Osteoblast (primary cell): ENCODE measurements at regions not wholly inside any gene's neighbourhood (a gene's known extent, or its start where the extent isn't known, plus 50 kb on each side); places are given as distances from the start of the nearest gene placed in this dataset.

Experiments
- DNase-seq: peaks from one replicate; pipeline ENCODE4 v3.0.0; 2011; ENCODE audit warnings: low spot score, mixed read lengths; ENCODE audit not compliant: insufficient read length; ENCODE audit errors: missing footprints
- H2AFZ ChIP-seq: 2 replicates; pipeline ENCODE4 v1.6.0; 2011; ENCODE audit warnings: mild to moderate bottlenecking, low read length
- H3K27ac ChIP-seq: 2 replicates; pipeline ENCODE4 v1.5.1; 2011; ENCODE audit warnings: mild to moderate bottlenecking, low read depth, low read length, moderate library complexity
- H3K27me3 ChIP-seq: 2 replicates; pipeline ENCODE4 v1.6.0; 2012; ENCODE audit warnings: mild to moderate bottlenecking, control low read depth, inconsistent platforms, low read length, moderate library complexity; ENCODE audit not compliant: insufficient read depth
- H3K36me3 ChIP-seq: 2 replicates; pipeline ENCODE4 v1.5.1; 2011; ENCODE audit warnings: mild to moderate bottlenecking, low read length, control low read depth, moderate library complexity; ENCODE audit not compliant: insufficient read depth
- H3K4me1 ChIP-seq: 2 replicates; pipeline ENCODE4 v1.5.1; 2011; ENCODE audit warnings: mild to moderate bottlenecking, low read length, control low read depth, moderate library complexity; ENCODE audit not compliant: insufficient read depth
- H3K4me2 ChIP-seq: 2 replicates; pipeline ENCODE4 v1.6.0; 2011; ENCODE audit warnings: mild to moderate bottlenecking, low read length; ENCODE audit not compliant: insufficient read depth
- H3K4me3 ChIP-seq: fragments of 200-600 bp; sonication (generic); 3 replicates; pipeline ENCODE4 v1.5.1; 2012; ENCODE audit warnings: mild to moderate bottlenecking, low read length, inconsistent platforms; ENCODE audit not compliant: insufficient read depth
- H3K79me2 ChIP-seq: 2 replicates; pipeline ENCODE4 v1.6.0; 2012; ENCODE audit warnings: mild to moderate bottlenecking, low read length, control low read depth, inconsistent platforms; ENCODE audit not compliant: insufficient read depth
- H3K9me3 ChIP-seq: 2 replicates; pipeline ENCODE4 v1.5.1; 2011; ENCODE audit warnings: low read depth, low read length, control low read depth
- H4K20me1 ChIP-seq: 2 replicates; pipeline ENCODE4 v1.6.0; 2012; ENCODE audit warnings: mild to moderate bottlenecking, low read length, control low read depth; ENCODE audit not compliant: insufficient read depth
- TF ChIP-seq, protein P1 (sequence below): IDR thresholded peaks from 2 replicates; pipeline ENCODE4 v1.5.1; 2011; ENCODE audit warnings: mild to moderate bottlenecking, low read depth, low read length, moderate library complexity; ENCODE audit errors: extremely low read depth

DNA sequence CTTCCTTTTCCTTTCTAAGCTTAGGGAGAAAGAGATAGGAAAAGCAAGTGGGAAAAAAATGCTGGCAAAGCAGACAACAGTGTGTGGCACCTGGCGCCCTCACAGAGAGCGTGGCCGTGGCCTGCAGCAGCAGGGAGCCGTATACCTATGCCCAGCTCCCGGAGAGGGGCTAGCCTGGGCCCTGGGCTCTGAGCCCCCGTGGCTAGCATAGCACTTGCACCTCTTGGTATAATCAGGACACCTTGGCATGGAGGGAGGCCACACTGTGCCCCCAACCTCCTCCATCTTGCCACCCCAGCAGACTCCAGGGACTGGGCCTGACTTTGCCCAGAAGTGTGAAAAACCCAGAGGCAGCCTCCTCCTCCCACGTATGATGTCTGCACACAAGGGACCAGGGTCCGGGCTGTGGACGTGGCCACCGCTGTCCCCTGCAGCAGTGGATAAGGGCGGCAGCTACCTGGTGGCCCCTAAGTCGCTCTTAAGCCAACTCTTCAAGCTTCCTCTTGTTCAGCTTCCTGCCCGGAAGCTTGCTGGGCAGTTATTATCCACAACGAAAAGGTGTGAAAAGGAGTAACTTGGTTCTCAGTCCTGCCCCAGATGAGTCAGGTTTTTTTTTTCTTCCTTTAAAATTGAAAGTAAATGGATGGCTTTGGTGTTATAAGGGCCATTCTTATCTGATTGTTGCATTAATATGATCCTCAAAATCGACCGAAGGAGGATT lies 249.1 kb upstream of the PITRM1 start:
- peaks cover 9% of the 10 kb centered on the region for H3K4me1 ChIP-seq
- H3K4me3 ChIP-seq: no peak overlapping the region
- H3K79me2 ChIP-seq: no peaks in the 10 kb centered on the region
- H3K27ac ChIP-seq: no peak overlapping the region
- DNase-seq: peak; percentile 58
- H3K9me3 ChIP-seq: no peaks in the 10 kb centered on the region
- H3K27me3 ChIP-seq: peaks cover 7% of the 10 kb centered on the region
- no peak overlapping the region for H2AFZ ChIP-seq
- no peaks in the 10 kb centered on the region for H4K20me1 ChIP-seq
- TF ChIP-seq, protein P1, sequence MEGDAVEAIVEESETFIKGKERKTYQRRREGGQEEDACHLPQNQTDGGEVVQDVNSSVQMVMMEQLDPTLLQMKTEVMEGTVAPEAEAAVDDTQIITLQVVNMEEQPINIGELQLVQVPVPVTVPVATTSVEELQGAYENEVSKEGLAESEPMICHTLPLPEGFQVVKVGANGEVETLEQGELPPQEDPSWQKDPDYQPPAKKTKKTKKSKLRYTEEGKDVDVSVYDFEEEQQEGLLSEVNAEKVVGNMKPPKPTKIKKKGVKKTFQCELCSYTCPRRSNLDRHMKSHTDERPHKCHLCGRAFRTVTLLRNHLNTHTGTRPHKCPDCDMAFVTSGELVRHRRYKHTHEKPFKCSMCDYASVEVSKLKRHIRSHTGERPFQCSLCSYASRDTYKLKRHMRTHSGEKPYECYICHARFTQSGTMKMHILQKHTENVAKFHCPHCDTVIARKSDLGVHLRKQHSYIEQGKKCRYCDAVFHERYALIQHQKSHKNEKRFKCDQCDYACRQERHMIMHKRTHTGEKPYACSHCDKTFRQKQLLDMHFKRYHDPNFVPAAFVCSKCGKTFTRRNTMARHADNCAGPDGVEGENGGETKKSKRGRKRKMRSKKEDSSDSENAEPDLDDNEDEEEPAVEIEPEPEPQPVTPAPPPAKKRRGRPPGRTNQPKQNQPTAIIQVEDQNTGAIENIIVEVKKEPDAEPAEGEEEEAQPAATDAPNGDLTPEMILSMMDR: no peak
- H3K36me3 ChIP-seq: no peaks in the 10 kb centered on the region
- H3K4me2 ChIP-seq: no peak overlapping the region

DNA sequence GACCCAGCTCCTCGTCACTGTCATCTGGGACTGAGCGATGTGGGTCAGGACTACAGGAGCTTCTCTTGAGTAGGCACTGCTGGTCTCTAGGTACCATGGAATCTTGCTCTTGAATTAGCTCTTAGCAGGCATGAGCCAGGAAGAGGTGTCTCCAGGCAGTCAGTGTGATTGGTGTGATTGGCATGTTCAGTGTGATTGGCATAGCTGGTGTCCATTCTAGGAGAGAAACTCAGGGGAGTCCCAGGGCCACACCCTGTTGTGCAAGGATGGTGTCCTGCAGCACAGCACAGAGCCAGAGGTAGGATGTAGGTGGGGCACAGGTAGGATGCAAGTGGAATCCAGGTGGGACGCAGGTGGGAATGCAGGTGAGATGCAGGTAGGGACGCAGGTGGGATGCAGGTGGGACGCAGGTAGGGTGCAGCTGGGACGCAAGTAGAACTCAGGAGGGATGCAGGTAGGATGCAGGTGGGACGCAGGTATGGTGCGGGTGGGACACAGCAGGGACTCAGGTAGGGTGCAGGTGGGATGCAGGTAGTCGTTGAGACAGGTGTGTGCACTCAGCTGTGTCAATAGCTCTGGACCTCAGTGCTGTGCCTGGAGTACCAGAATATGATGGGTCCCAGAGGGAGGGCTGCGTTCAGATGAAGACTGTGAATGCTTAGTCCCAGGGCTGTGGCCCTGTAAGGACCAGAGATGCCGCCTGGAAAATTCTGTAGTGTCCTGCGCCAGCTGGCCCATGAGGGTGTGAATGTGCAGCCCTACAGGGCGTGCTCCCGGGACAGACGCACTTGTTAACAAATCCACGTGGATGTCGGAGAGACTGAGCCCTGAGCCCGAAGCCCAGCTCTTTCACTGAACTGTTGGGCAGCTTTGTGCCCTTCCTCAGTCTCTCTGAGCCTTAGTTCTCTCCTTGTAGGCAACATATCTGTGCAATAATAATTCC lies 248.2 kb upstream of the PITRM1 start:
- Histone ChIP-seq H3K4me3 (no peak overlapping the region), H3K79me2 (no peaks in the 10 kb centered on the region), H2AFZ (no peak overlapping the region), H3K9me3 (no peaks in the 10 kb centered on the region), H3K4me2 (no peak overlapping the region), H3K27me3 (peaks cover 12% of the 10 kb centered on the region), H3K27ac (no peak overlapping the region), H3K4me1 (no peaks in the 10 kb centered on the region), H4K20me1 (no peaks in the 10 kb centered on the region), H3K36me3 (no peaks in the 10 kb centered on the region)
- TF ChIP-seq, protein P1: no peak
- peak; percentile 43 for DNase-seq

DNA sequence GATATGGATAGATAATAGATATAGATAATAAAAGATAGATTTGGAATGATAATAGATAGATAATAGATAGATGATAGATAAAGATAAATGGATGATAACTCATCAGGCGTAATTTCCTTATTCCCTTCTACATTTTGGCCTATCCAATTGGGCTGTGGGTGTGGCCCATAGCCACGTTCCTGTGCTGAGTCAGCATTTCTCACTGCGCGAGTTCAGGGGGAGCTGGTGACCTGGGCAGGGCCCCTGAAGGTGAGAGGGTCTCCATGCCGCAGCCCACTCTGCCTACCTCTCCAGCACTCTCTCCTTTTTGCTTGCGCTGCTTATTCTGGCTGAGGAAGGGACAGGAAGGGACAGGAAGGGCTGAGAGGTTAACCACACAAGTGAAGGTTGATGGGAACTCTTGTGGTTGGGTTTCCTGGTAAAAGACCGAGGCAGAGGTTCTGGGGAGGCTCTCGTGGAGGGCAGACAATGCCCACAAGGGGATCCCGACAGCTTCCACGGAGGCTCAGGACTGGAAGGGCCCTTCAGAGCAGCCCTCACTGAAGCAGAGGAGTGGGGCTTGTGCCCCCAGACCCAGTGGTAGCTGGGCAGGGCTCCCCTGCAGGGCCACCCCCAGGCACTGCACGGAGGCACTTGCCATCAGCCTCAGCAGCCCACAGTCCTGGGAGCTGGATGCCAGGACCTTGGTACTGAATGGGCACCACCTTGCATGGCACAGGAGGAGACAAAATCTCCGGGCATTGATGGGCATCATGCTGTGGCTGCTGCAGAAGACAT lies 247.3 kb upstream of the PITRM1 start:
- Histone ChIP-seq H3K4me1 (no peaks in the 10 kb centered on the region), H3K36me3 (no peaks in the 10 kb centered on the region), H3K4me3 (no peak overlapping the region), H3K9me3 (no peaks in the 10 kb centered on the region), H3K4me2 (no peak overlapping the region), H4K20me1 (no peaks in the 10 kb centered on the region), H3K27me3 (peaks cover 12% of the 10 kb centered on the region), H3K79me2 (no peaks in the 10 kb centered on the region), H2AFZ (no peak overlapping the region), H3K27ac (no peak overlapping the region)
- peak; percentile 38 for DNase-seq
- TF ChIP-seq, protein P1: no peak
